PC-3 (cell line): ENCODE measurements at regions not wholly inside any gene's neighbourhood (a gene's known extent, or its start where the extent isn't known, plus 50 kb on each side); places are given as distances from the start of the nearest gene placed in this dataset.

Experiments
- ATAC-seq: fragments of 200-7000 bp; cut with Tn5 transposase; 2 replicates; pipeline ENCODE4 v1.9.1; 2020; ENCODE audit warnings: mild to moderate bottlenecking, moderate library complexity
- BruUV-seq: library from RNA; stranded (reverse); fragments of 400-500 nt; replicated peaks from 2 replicates; lab custom pipeline; 2021; lab: Mats Ljungman, UMichigan
- CTCF ChIA-PET: fragments of 300-600 bp; sonication (Branson Sonifier 250); formaldehyde crosslinking; loops from one replicate; lab custom pipeline; 2022; ENCODE audit warnings: antibody characterized with exemption; lab: Charles Lee
- POLR2A ChIA-PET: fragments of 300-600 bp; sonication (Branson Sonifier 250); formaldehyde crosslinking; loops from one replicate; lab custom pipeline; 2022; ENCODE audit warnings: antibody characterized with exemption; ENCODE audit not compliant: unreplicated experiment; lab: Charles Lee
- DNase-seq: peaks from one replicate; pipeline ENCODE4 v3.0.0-alpha.2; 2015
- H2AFZ ChIP-seq: fragments of 300-600 bp; sonication (generic); 2 replicates; pipeline ENCODE4 v1.6.0; 2016; ENCODE audit warnings: antibody characterized with exemption, low read length
- H3F3A ChIP-seq: fragments of 300-600 bp; sonication (generic); one replicate; pipeline ENCODE4 v1.6.0; 2017; ENCODE audit warnings: antibody characterized with exemption, low read length, control low read depth, mild to moderate bottlenecking; ENCODE audit not compliant: unreplicated experiment
- H3K27ac ChIP-seq: fragments of 300-600 bp; sonication (generic); 2 replicates; pipeline ENCODE4 v1.5.1; 2016; ENCODE audit warnings: mild to moderate bottlenecking, low read length
- H3K27me3 ChIP-seq: fragments of 300-600 bp; sonication (generic); 2 replicates; pipeline ENCODE4 v1.6.1; 2016; ENCODE audit warnings: low read length, mixed read lengths
- H3K36me3 ChIP-seq: fragments of 300-600 bp; sonication (generic); 2 replicates; pipeline ENCODE4 v1.6.1; 2016; ENCODE audit warnings: low read depth, mixed run types, low read length, mixed read lengths
- H3K4me1 ChIP-seq: fragments of 300-600 bp; sonication (generic); 2 replicates; pipeline ENCODE4 v1.5.1; 2016; ENCODE audit warnings: low read length; ENCODE audit not compliant: insufficient read depth
- H3K4me2 ChIP-seq: fragments of 300-600 bp; sonication (generic); 2 replicates; pipeline ENCODE4 v1.6.0; 2016; ENCODE audit warnings: low read length
- H3K4me3 ChIP-seq: fragments of 300-600 bp; sonication (generic); 2 replicates; pipeline ENCODE4 v1.5.1; 2016; ENCODE audit warnings: mild to moderate bottlenecking, low read length, mixed read lengths
- H3K79me2 ChIP-seq: fragments of 300-600 bp; sonication (generic); 2 replicates; pipeline ENCODE4 v1.6.1; 2017; ENCODE audit warnings: low read length, mixed read lengths
- H3K9ac ChIP-seq: fragments of 300-600 bp; sonication (generic); 2 replicates; pipeline ENCODE4 v1.6.0; 2016; ENCODE audit warnings: mild to moderate bottlenecking, low read length
- H3K9me2 ChIP-seq: fragments of 300-600 bp; sonication (generic); replicated peaks from 2 replicates; pipeline ENCODE4 v1.6.1; 2016; ENCODE audit warnings: mixed run types, low read length, mixed read lengths
- H3K9me3 ChIP-seq: fragments of 300-600 bp; sonication (generic); 2 replicates; pipeline ENCODE4 v1.6.1; 2016; ENCODE audit warnings: low read length, mixed read lengths
- H4K20me1 ChIP-seq: fragments of 300-600 bp; sonication (generic); 2 replicates; pipeline ENCODE4 v1.6.1; 2016; ENCODE audit warnings: low read length, mixed read lengths
- EZH2 ChIP-seq: fragments of 300-600 bp; sonication (generic); IDR thresholded peaks from one replicate; pipeline ENCODE4 v1.6.1; 2017; ENCODE audit warnings: antibody characterized with exemption, mild to moderate bottlenecking, low read length; ENCODE audit not compliant: unreplicated experiment
- EZH2phosphoT487 ChIP-seq: fragments of 300-600 bp; sonication (generic); IDR thresholded peaks from 2 replicates; pipeline ENCODE4 v1.6.1; 2018; ENCODE audit warnings: mild to moderate bottlenecking, antibody characterized with exemption, low read length, borderline replicate concordance
- intact Hi-C: fragments of 100-400 bp; cut with micrococcal nuclease; formaldehyde crosslinking; loops from 2 replicates; pipeline ENCODE4 v1.9.0; 2023
- TF ChIP-seq, protein P1 (sequence below): fragments of 300-600 bp; sonication (generic); conservative IDR thresholded peaks from 2 replicates; pipeline ENCODE4 v1.5.1; 2017; ENCODE audit warnings: antibody characterized with exemption, low read depth, mild to moderate bottlenecking, low read length

DNA sequence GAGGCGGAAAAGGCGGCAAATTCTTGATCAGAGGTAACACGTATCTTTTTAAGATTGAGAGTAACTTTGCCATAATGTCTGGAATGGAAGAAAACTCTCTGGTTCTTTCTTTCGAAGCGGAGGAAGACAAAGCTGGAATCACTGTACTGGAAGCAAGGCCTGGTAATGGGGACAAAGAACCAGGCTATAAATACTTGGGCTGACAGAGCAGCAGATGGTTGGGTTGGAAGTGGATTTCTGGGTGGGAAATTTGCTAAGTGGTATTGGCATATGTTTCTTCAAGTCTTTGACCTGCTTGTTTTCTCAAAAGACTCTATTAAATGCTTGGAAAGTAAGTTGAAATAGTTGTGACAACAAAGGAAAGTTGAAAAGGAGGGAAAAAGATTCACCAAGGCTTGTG is 87.3 kb upstream of the SFMBT2 start:
- Histone ChIP-seq H3K9me3 (no peaks in the 10 kb centered on the region), H2AFZ (no peak overlapping the region), H3K4me1 (no peaks in the 10 kb centered on the region), H3K27ac (no peak overlapping the region), H3K4me3 (no peak overlapping the region), H3K36me3 (no peaks in the 10 kb centered on the region), H4K20me1 (no peaks in the 10 kb centered on the region), H3K27me3 (peaks cover 5% of the 10 kb centered on the region; the same call in 1 of the 2 replicates), H3K79me2 (no peaks in the 10 kb centered on the region), H3K9me2 (no peaks in the 10 kb centered on the region), H3K9ac (no peak overlapping the region), H3K4me2 (no peak overlapping the region), H3F3A (no peaks in the 10 kb centered on the region)
- no peak for DNase-seq
- intact Hi-C loops, result no loop called here
- BruUV-seq, result no TSS peak
- POLR2A ChIA-PET, result no interaction called here
- CTCF ChIA-PET, result no interaction called here
- no peak for ATAC-seq
- TF ChIP-seq, protein P1, sequence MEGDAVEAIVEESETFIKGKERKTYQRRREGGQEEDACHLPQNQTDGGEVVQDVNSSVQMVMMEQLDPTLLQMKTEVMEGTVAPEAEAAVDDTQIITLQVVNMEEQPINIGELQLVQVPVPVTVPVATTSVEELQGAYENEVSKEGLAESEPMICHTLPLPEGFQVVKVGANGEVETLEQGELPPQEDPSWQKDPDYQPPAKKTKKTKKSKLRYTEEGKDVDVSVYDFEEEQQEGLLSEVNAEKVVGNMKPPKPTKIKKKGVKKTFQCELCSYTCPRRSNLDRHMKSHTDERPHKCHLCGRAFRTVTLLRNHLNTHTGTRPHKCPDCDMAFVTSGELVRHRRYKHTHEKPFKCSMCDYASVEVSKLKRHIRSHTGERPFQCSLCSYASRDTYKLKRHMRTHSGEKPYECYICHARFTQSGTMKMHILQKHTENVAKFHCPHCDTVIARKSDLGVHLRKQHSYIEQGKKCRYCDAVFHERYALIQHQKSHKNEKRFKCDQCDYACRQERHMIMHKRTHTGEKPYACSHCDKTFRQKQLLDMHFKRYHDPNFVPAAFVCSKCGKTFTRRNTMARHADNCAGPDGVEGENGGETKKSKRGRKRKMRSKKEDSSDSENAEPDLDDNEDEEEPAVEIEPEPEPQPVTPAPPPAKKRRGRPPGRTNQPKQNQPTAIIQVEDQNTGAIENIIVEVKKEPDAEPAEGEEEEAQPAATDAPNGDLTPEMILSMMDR, result no peak
- TF ChIP-seq EZH2phosphoT487 (no peak), EZH2 (no peak)

DNA sequence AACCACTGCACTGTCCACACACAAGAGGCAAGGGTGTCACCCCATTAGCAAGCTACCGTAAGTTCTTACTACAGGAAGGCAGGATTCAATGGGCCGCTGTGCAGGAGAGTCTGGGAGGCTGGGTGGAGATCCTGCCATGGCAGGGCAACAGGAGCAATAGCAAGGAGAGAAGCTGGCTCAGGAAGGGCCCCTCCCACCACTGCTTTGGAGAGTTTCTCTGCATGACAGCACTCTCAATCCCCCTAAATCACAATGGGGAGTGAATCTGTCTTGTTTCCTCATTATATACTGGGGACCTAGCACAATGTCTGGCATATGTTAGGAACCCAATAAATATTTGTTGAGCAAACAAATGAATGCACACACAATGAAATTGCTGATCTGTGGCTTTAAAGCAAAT is 83.2 kb upstream of the SFMBT2 start:
- CTCF ChIA-PET, result interaction anchor here (1.1 kb wide), 1 partner anchor 31 kb away, joined by 4 read pairs; no protein-coding TSS in a partner anchor
- peaks cover 11% of the 10 kb centered on the region for H3K27me3 ChIP-seq
- no peak overlapping the region for H3K9ac ChIP-seq
- no peaks in the 10 kb centered on the region for H3K4me1 ChIP-seq
- no peak overlapping the region for H3K27ac ChIP-seq
- no peaks in the 10 kb centered on the region for H3F3A ChIP-seq
- DNase-seq, result no peak
- H3K9me2 ChIP-seq, result no peaks in the 10 kb centered on the region
- ATAC-seq, result no peak
- BruUV-seq, result no TSS peak
- no peak overlapping the region for H2AFZ ChIP-seq
- no peak overlapping the region for H3K4me2 ChIP-seq
- H3K79me2 ChIP-seq, result no peaks in the 10 kb centered on the region
- H3K9me3 ChIP-seq, result no peaks in the 10 kb centered on the region
- no peaks in the 10 kb centered on the region for H4K20me1 ChIP-seq
- POLR2A ChIA-PET, result no interaction called here
- H3K4me3 ChIP-seq, result no peak overlapping the region
- H3K36me3 ChIP-seq, result no peaks in the 10 kb centered on the region
- intact Hi-C loops, result no loop called here
- no peak for TF ChIP-seq EZH2
- TF ChIP-seq, protein P1, result no peak
- no peak for TF ChIP-seq EZH2phosphoT487

DNA sequence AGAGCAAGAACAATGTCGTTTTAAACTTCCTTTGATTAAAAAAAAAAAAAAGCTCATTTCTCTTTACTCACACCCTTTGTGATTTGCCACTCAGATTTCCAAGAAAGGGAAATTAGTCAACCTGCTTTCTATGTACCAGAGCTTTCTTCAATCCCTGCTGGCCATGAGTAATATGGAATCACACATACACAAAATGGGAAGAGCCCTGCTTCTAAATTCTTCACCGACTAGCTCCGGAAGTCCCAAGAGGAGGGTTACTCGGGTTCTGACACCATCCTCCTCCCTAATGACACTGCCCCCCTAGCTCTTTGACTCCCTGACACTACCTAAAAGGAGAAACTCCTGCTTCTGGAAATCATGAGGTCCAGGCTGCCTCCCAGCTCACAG is 81.8 kb upstream of the SFMBT2 start:
- Histone ChIP-seq H3K79me2 (no peaks in the 10 kb centered on the region), H3K27me3 (peaks cover 19% of the 10 kb centered on the region), H4K20me1 (no peaks in the 10 kb centered on the region), H3K36me3 (no peaks in the 10 kb centered on the region), H3K4me1 (no peaks in the 10 kb centered on the region), H3K9me2 (no peaks in the 10 kb centered on the region), H3K9ac (no peak overlapping the region), H3K9me3 (no peaks in the 10 kb centered on the region), H3K4me2 (no peak overlapping the region), H3K4me3 (no peak overlapping the region), H3F3A (no peaks in the 10 kb centered on the region), H3K27ac (no peak overlapping the region), H2AFZ (no peak overlapping the region)
- CTCF ChIA-PET, result no interaction called here
- no peak for DNase-seq
- no peak for ATAC-seq
- intact Hi-C loops, result no loop called here
- no TSS peak for BruUV-seq
- POLR2A ChIA-PET, result interaction anchor here (0.7 kb wide), 1 partner anchor 17 kb away, joined by 10 read pairs; no protein-coding TSS in a partner anchor
- no peak for TF ChIP-seq EZH2
- no peak for TF ChIP-seq EZH2phosphoT487
- TF ChIP-seq, protein P1, result no peak
